Fibroblast of the conjunctiva (primary cell): ENCODE measurements at regions not wholly inside any gene's neighbourhood (a gene's known extent, or its start where the extent isn't known, plus 50 kb on each side); places are given as distances from the start of the nearest gene placed in this dataset.
A peak's percentile ranks its signal among the peaks of the same experiment; 100 is the strongest.
"Not testable (repeated sequence)": the region's sequence is repeated elsewhere in the genome, so short reads cannot be mapped to it uniquely, and the experiment has no call there.

ENCODE experiments used
- DNase-seq: peaks from one replicate; pipeline ENCODE4 v3.0.0-alpha.2; 2010; ENCODE audit warnings: low read depth

DNA sequence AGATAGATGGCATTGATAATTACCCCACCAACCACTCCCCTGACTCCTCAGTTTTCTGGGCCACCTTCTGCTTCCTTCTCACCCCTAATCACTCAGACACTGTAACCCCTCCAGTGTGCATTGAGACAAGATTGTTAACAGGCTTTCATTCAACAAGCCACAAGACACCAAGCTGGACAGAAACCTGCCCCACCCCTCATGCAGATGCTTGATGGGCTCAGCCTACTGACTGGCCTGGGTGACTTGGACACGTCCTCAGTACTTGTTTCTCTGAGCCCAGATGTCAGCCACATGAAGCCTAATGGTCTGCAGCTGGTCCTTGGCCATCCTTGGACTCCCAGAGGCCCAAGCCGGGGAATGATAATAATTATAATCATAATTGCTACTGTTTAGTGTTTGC lies 71.4 kb upstream of the SMIM23 start:
- no peak for DNase-seq

DNA sequence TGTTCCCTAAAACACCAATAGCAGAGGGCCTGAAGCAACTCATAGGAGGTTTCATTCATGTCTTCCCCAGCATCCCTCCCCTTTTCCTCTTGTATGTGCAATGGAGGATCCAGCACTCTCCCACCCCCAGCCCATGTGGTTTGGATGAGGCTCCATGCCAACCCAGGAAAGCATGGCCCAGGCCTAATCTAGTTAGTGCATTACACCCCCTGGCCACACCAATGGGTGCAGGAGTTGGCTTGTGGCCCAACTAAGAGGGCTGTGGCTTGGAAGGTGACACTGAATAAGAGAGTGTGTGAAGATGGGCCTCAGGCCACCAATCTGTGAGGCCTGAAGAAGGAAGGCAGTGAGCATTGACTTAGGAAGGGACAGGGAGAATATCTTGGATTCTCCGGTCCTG lies 70.8 kb upstream of the SMIM23 start:
- DNase-seq: no peak

DNA sequence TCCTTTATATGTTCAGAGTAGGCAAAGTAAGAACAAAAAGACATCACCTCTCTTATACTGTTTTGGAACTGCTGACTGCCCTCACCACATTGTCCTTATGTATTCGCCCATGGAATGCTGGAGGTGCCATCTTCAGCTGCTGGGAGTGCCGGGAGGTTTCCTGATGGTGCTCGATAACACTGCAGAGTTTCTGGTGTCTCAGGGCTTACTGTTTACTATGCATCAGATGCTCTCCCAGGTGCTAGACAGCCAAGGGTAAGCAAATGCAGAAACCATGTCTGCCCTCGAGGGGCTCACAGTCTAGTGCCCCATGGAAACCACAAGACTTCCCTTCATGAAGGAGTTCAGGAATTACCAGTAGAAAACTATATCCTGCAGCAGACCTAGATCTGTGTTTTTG lies 70.1 kb upstream of the SMIM23 start:
- no peak for DNase-seq

- no peak for DNase-seq
These were observed 65.5 kb upstream of the SMIM23 start for GRCh38 chr5:171720086-171720485.

- no peak for DNase-seq
These were observed 64.2 kb upstream of the SMIM23 start for GRCh38 chr5:171721464-171721863.

DNA sequence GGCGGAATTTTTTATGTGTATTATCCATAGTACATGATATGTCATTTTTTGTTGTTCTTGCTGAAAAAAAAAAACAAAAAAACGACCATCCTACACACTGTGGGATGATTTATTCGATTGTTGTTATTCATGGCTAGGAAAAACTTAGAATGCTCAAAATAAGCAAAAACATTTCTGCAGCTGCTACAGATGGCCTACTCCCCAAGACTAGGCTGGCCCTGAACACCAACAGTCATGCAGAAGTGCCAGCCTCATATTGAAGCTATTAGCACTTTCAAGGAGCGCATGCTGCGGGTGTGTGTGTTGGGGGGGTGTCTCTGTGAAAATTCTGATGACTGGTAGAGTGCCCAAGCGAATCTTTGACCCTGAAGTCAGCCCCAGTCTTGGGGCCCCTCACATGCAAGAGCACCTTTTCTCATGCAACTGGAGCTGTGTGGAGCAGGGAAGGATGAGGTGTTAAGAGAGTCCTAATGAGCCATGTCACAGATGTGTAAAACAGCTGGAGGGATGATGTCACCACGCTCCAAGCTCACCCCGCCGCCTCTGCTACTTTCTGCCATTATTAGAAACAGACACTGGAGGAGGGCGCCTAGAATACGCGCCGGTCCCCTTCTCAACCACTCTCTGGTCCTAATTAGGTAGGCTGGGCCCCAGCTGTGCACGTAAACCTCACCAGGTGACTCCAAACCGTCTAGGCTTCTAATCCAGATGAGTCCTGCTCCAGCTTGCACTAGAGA lies 61.0 kb upstream of the SMIM23 start:
- DNase-seq: peak; percentile 20

GRCh38 chr5:171725205-171725601 lies 60.4 kb upstream of the SMIM23 start:
- DNase-seq: no peak

DNA sequence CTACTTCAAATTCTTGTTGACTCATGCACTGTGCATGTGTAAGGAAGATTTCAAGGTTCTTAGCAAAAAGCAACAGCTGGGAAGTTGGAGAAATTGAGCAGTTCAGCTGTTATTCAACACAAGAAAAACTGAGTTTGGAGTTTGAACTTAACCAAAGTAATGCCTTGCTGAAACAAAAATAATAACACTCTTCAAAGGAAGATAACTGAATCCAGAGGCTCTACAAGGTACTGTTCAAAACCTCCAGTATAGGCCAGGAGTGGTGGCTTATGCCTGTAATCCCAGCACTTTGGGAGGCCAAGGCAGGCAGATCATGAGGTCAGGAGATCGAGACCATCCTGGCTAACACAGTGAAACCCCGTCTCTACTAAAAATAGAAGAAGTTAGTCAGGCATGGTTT lies 58.8 kb upstream of the SMIM23 start:
- DNase-seq: not testable (repeated sequence)

GRCh38 chr5:171728686-171729085 lies 56.9 kb upstream of the SMIM23 start:
- no peak for DNase-seq
